Fibroblast of skin of left quadriceps (primary cell): ENCODE measurements at regions not wholly inside any gene's neighbourhood (a gene's known extent, or its start where the extent isn't known, plus 50 kb on each side); places are given as distances from the start of the nearest gene placed in this dataset.

Experiments
- DNase-seq, 2 experiments: peaks; one replicate each; pipeline ENCODE4 v3.0.0-alpha.2; 2013; ENCODE audit warnings: low read depth in 2 of 2

DNA sequence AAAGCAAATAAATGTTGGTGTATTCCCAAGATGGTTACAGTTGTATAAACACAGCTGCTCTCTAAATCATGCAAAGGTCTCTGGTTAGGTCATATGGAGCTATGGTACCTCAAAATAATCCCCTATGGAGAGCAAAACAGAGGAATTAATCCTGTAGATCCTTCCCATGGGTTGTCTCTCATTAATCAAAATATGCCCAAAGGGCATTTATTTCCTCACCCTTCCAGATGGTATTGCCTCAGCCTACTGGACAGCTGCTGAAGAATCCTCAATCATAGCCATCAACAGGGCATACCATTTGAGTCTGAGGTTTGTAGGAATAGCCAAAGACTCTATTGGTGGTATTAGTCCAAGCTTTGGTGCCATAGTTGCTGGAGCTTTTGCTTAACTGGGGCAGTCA is 360.9 kb downstream of the RPL10L start:
- DNase-seq: no peak

GRCh38 chr14:46279776-46280175 is 371.8 kb downstream of the RPL10L start:
- no peak for DNase-seq

GRCh38 chr14:46279327-46279726 is 372.3 kb downstream of the RPL10L start:
- no peak for DNase-seq

DNA sequence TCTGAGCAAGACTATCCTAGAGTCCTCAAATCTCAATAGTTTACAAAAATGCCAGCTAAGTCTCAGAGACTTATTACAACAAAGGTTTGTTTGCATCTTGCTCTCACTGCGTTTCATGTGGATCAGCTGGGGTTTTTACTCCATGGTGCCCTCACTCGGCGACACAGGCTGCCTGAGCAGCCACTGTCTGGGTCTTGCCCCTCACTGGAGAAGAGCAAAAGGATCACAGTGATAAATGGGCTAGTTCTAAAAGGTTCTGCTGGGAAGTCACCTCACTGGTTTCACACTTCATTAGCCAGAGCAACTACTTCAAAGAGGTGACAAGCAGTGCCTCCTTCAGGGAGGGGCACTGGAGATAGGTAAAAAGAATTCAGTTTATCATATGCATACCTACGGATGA is 392.0 kb downstream of the RPL10L start:
- DNase-seq: no peak

DNA sequence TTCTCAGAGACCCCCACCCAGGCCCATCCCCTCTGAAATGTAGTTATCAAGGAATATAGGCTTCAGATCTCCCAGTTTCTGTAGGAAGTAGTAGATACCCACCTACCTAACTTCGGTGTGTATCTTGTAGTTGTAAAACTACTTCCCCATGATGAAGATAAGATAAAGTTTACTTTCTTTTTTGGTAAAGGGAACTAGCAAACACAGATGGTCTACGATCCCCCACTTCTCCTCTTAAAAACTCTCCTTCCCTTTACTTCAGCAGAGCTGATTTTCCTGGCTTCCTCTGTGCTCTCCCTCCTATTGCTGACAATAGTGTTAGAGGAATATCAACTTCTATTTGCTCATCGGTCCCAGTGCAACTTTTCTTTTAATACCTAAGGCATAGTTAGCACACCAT is 395.2 kb downstream of the RPL10L start:
- no peak for DNase-seq

DNA sequence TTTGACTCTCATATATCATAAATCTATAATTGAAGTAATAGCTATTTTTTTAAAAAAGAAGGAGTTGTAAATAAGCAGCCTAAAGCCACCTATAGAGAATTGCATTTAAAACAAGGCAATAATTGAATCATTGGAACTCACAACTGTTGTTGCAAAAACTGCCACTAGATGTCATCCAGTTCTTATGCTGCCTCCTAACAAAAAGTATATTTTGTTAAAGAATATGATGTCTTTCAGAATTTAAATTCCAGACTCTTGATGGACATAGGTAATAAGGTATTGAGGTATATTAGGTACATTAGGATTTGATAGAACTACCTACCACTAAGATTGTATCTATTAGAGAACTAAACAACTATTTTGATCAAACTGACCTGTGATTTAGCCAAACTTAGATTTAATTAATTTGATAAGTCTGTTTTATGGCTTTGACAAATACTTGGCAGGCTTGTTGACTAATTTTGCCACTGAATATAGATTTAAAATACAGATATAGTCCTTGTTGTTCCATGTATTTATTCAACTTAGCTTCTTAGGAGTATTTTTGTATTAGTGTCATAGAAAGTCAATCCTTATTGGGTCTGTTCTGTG is 401.4 kb downstream of the RPL10L start:
- DNase-seq: peak in 1 of 2 experiments; percentile 3

DNA sequence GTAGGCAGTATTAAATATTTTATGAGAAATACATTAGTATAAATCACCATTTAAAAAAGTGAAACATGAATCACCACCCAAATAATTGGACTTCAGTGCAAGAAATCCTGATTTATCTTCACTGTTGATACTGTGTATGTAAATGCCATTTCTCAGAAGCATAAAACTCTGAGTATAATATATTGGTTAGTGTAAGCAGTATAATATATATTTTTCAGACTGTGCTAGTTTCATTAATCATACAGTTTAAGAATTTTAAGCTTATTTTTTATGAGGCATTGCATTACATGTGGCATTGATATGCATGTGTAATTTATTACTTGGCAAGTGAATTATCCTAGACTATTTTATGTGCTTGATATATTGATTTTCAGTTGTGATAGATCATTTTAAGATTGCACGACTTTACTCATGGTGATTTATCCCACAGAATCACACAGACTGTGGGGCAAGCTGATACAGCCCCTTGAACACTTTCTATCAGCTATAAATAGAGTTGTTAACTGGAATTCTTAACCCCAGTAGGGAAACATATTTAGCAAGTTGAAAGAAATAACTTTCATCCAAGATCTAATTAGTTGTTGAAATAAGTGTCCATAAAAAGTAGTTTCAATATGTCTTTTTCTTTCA is 403.5 kb downstream of the RPL10L start:
- DNase-seq: no peak

DNA sequence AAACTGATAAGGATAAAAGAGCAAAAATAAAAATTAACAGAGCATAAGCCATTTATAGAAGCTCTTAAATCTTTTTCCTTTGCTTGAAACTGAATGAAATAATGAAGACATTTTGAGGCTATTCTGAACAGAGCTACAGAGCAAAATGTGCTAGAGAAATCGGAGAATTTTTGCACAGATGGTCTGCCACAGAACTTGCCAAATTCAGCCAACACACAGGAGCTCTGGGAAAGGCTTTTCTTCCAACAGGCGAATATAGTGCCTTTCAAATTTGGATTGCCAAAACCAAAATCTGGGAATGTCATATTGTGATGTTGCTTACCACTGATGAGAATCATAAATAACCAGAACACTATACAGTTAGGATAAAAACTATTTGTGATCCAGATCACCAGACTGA is 406.3 kb downstream of the RPL10L start:
- DNase-seq: no peak

DNA sequence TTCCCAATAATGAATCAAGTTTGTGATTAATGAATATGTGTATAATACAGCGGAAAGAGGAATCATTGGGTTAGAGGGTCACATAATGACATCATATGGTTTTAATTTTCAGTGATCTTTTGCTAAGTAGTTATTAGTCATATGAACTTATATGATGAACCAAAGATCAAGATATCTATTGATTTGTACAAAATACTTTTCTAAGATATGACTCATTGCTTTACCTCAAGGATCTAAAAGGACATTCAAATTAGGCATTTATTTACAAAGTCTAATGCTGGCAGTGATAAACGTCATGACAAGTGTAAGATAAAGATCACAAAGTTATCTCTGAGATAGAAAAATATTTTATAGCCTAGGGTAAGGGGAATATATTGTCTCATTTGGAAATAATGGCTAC is 417.8 kb downstream of the RPL10L start:
- no peak for DNase-seq

DNA sequence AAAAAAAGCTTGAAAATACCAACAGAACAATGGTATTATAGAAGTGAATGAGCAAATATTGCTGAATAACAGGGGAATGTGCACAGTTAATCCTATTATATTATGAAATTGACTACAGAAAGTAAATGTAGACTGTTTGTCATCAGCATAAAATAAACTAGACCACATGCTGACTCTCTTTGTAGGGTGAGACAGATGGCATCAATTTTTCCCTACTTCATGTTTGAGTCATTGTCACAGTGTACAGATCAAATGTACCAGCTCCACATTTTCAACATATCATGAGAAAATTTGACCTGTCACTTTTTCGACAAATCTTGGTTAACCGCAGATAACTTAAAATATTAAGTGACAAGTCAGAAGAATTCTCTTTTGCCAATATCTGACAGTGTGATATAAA is 421.0 kb downstream of the RPL10L start:
- DNase-seq: no peak

DNA sequence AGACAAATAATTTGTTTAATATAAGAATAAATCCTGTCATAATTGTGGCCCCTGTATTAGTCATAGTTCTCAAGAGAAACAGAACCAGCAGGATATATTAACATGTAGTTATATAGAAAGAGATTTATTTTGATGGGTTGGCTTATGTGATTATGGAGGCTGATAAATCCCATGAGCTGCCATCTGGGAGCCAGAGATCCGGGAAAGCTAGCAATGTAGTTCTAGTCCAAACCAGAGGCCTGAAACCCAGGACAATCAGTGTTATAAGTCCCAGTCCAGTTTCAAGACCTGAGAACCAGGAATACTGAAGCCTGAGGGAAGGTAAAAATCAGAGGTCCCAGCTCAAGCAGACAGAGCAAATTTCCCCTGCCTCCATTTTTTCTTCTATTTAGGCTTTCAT is 435.8 kb downstream of the RPL10L start:
- DNase-seq: no peak

DNA sequence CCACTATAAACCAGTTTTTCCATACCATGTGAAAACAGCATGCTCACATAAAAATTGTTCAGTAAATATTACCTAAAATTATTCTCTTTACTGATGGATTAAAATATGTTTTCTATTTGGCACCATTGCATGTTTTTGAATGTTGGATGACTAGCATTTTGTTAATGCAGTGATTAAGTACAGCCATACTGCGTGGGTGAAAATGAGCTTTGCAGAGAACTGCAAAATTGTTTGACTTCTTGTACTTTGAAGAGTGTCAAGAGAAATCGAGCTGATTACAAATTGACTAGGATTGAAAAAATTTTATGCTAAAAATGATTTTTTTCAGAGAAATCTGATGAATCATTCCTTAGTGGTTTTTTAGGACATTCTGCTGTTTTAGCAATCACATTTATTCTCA is 452.9 kb downstream of the RPL10L start:
- DNase-seq: no peak

GRCh38 chr14:46197856-46198255 is 453.7 kb downstream of the RPL10L start:
- DNase-seq: no peak
